CD4-positive, alpha-beta T cell treated with Interleukin-4 for 4 hours (primary cell): ENCODE measurements at regions not wholly inside any gene's neighbourhood (a gene's known extent, or its start where the extent isn't known, plus 50 kb on each side); places are given as distances from the start of the nearest gene placed in this dataset.

Source experiments
- DNase-seq: peaks from one replicate; pipeline ENCODE4 v3.0.0-alpha.2; 2020

- DNase-seq, result no peak
Measured at GRCh38 chr6:15058200-15059061, 187.4 kb upstream of the JARID2 start.

- DNase-seq, result no peak
Measured at GRCh38 chr6:15061180-15061641, 184.7 kb upstream of the JARID2 start.

GRCh38 chr6:15061908-15062515 is 183.9 kb upstream of the JARID2 start:
- no peak for DNase-seq

DNA sequence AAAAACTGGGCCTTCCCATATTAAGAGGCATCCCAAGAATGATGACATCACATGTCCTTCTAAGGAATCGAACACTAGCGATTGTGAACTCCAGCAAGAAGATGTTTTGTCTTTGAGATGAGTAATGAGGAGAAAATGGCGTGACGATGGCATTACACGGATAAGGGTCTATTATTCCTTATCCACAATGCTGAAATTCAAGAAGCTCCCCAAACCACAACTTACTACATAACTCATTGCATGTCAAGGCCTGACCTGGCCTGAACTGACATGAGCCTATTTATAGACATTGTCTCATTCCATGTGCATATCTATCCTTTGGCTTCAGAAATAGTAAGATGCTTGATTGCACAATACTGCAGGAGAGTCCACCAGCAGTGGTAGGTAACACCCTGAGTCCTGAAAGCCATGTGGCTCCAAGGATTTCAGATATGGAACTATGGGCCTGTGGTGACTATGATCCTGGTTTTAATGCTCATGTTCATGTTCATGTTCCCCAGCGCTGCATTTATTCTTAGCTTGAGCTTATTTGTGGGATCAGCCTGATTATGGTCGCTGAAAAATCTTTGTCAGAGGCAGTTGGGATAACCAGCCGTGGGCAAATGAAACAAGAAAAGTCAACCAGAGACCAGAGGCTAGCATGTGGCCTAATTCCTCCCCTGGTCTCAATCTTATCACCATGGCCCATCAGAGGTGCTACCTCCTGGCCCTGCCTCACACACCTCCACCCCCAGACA is 183.2 kb upstream of the JARID2 start:
- no peak for DNase-seq

DNA sequence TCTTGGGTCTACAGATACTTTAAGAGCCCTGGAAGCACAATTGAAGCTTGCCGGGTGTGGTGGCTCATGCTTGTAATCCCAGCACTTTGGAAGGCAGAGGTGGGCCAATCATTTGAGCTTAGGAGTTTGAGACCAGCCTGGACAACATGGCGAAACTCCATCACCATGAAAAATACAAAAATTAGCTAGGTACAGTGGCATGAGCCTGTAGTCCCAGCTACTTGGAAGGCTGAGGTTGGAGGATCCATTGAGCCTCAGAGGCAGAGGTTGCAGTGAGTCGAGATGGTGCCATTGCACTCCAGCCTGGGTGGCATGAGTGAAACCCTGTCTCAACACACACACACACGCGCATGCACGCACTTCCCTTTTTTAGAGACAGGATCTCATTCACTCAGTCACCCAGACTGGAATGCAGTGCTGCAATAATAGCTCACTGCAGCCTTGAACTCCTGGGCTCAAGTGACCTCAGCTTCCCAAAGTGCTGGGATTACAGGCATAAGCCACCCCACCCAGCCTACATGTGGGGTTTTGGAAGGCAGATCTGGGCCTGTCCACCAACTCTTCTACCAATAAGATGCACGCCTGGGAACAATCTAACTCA is 182.5 kb upstream of the JARID2 start:
- DNase-seq, result no peak

GRCh38 chr6:15065261-15065989 is 180.4 kb upstream of the JARID2 start:
- DNase-seq, result no peak

GRCh38 chr6:15066089-15066758 is 179.6 kb upstream of the JARID2 start:
- no peak for DNase-seq

DNA sequence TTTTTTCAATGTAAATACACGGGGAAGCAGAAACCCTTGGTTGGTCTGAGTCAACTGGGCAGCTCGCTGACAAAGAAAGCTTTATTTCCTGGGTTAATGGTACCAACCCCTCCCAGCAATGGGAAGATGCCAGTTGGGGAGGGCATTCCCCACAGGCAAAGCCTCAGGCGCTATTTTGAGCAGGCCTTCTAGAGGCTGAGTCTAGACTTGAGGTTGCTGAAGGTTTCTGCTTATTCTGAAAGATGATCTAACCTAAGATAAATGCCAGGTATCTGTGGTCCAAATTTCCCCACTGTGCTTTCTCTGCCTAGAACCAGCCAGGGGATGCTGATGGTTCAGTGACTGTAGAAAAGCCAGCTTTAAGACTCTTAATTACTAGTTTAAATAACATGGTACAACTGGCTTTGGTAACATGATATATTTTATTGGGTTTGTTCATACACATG is 172.5 kb upstream of the JARID2 start:
- no peak for DNase-seq

DNA sequence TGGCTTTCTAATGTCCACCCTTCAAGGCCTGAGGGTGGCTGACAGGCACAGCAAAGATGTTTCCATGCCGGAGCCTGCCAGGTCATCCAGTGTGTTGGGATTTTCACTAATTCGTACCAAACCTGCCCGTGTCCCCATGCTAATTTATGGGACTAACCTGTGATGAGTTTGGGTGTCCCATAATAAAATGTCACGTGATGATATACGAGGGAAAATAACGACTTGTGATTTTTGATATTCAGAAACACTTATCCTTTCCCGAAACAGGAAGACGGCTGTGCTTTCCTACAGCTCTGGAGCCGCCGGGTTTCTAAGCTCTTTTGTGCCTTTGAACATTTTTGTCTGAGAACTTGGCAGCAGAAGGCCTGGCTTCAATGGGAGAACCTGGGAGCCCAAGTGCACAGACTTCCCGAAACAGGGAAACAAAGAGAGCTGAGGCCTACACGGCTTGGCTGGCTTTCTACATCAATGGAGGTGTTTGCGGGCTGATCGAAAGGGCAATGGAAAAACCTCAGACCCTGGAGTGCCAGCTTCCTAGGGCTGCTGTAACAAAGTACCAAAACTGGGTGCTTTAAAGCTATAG is 171.9 kb upstream of the JARID2 start:
- DNase-seq, result no peak

DNA sequence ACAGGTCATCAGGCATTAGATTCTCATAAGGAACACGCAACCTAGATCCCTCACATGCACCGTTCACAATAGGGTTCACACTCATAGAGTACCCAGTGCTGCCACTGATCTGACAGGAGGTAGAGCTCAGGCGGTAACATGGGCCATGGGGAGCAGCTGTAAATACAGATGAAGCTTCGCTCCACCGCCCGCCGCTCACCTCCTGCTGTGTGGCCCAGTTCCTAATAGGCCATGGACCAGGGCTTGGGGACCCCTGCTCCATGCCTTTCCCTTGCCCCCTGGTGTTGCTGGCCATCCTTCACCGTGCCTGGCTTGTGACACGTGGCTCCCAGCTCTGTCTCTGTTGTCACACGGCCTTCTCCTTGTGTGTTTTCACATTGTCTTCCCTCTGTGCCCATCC is 171.1 kb upstream of the JARID2 start:
- DNase-seq, result no peak

DNA sequence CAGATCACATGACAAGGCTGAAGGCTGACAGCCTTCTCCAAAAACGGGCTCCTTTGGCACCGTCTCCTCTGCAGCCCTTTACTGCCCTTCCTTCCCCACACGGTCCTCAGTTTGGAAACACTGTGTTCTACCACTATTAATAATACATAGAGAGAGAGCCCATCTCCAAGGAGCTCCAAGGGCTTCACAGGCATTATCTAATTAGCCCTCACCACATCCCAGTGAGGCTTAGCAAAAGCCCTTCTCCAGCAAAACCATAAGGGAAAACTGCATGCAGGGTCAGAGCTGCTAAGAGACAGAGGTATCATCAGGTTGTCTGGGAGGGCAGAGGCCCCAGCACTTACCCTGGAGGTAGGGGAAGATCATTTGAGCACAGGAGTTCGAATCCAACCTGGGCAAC is 169.3 kb upstream of the JARID2 start:
- DNase-seq, result no peak

DNA sequence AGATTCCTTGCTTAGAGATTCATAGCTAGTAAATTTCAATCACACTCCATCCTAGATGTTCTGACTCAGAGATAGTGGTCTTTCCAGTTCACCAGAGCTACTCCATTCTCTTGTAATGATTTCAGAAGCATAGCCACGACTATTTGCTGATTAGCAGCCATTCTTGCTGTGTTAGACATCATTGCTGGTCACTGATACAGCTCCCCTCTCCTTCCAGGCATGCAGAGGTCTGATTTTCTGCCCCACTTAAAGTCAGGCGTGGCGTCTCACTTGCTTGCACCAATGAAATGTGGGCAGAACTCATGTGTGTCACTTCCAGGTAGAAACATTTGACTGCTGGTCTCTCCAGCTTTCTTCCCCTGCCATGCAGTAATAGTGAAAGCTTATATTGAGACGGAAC is 168.9 kb upstream of the JARID2 start:
- no peak for DNase-seq

- no peak for DNase-seq
Measured at GRCh38 chr6:15077961-15078360, 167.9 kb upstream of the JARID2 start.

- no peak for DNase-seq
Measured at GRCh38 chr6:15079288-15079817, 166.5 kb upstream of the JARID2 start.

DNA sequence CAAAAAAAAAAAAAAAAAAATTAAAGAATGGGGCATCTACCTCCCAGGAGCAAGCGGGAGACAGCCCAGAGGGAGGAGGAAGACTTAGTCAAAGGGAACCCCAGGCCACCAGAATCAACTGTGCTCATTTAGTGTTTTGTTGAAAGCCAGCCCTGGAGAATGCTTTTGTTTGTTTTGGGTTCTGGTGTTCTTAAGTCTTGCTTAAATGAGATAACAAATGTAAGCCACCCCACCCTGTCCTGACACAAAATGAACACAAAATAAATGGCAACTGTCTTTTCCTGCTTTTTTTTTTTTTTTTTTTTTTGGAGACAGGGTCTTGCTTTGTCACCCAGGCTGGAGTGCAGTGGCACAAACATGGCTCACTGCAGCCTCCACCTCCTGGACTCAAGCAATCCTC is 165.0 kb upstream of the JARID2 start:
- DNase-seq, result no peak

DNA sequence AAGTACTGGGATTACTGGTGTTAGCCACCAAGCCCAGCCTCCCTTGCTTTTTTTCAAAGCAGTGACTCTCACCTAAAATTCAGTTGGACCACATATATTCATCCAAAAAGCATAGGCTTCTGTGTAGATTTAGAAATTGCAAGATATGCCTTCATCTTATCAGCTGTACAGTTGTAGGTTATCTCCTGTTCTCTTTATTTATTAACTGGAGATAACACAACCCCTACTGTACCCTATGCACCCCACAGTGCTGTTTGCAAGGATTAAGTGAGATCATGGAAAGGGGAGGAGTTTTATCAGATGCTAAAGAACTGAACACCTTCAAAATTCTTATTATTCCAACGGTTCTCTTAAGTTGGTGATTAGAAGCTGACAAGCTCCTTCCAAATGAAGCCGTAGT is 164.4 kb upstream of the JARID2 start:
- no peak for DNase-seq

- no peak for DNase-seq
Measured at GRCh38 chr6:15082708-15083107, 163.2 kb upstream of the JARID2 start.

DNA sequence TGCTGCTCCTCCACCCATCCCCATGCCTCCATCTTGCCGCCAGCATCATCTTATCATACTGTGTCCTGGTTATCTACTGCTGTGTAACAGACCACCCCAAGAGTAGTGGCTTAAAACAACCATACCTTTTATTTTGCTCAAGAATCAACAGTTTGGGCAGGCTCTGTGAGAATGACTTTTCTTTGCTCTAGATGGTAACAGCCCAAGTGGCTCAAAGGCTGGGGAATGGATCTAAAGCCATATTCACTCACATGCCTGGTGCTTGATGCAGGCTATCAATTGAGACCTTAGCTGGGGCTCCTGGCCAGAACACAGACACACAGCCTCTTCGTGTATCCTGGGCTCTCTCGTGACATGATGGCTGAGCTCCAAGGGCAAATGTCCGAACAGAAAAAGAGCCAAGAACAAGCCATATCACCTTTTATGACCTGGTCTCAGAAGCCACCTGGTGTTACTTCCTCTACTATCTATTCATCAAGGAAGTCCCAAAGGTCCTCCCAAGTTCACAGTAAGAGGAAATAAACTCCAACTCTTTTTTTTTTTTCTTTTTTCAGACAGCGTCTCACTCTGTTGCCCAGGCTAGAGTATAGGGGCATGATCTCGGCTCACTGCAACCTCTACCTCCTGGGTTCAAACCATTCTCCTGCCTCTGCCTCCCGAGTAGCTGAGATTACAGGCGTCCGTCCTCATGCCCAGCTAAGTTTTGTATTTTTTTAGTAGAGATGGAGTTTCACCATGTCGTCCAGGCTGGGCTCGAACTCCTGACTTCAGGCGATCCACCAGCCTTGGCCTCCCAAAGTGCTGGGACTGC is 159.3 kb upstream of the JARID2 start:
- DNase-seq, result no peak

DNA sequence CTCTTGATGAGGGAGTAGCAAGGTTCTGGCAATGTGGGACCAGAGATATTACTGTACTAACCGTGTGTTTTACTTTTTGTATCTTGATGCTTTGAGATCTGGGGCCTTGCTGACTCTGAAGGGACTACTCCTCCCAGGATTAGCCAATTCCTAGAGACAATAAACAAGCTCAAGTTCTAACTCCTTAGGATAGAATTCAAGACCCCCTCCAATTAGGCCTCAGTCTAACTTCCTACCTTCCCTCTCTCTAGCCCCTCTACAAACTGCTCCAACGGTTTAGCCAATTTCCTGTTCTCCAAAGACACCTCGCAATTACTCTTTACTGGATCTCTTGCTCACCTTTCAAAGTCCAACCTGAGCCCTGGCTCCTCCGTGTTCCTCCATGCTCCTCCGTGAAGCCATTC is 158.7 kb upstream of the JARID2 start:
- DNase-seq, result no peak

DNA sequence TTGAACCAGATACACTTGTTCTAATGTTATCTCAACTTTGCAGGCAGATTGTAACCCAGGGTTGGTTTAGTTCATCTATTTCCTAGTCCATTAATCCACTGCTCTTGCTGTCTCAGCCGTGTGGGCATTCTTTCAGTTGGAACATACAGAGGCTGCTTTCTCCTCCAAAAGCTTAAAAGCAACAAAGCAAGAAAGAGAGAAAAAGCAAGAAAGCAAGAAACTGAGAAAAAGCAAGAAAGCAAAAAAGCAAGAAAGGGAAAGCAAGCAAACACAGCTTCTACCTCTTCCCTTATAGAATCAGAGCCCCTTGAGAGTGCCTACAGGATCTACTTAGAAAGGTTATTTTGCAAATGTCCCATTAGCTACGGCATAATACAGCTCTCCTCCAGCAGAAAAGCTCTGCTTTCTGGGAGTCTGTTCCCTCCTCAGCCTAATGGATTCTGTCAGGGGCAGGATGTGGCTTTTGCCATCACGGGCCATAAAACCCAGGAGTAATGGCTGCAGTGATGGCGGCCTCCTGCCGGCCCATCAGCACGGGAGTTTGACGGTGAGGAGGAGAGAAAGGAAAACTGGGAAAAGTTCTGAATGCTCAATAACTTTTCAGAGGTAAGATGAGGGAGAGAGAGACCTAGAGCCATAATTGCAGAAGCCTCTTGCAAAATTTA is 156.8 kb upstream of the JARID2 start:
- no peak for DNase-seq
